DND-41 (cell line): ENCODE measurements at regions not wholly inside any gene's neighbourhood (a gene's known extent, or its start where the extent isn't known, plus 50 kb on each side); places are given as distances from the start of the nearest gene placed in this dataset.
A peak's percentile ranks its signal among the peaks of the same experiment; 100 is the strongest.
"Not testable (repeated sequence)": the region's sequence is repeated elsewhere in the genome, so short reads cannot be mapped to it uniquely, and the experiment has no call there.

Source experiments
- ATAC-seq: fragments of 200-7000 bp; cut with Tn5 transposase; 3 replicates; pipeline ENCODE4 v1.9.1; 2021; ENCODE audit warnings: low read depth; ENCODE audit not compliant: insufficient read depth
- DNase-seq: peaks from one replicate; pipeline ENCODE4 v3.0.0-alpha.2; 2020
- H2AFZ ChIP-seq: 2 replicates; pipeline ENCODE4 v1.6.0; 2012; ENCODE audit warnings: low read depth, low read length
- H3K27ac ChIP-seq: 2 replicates; pipeline ENCODE4 v1.5.1; 2012; ENCODE audit warnings: low read length, inconsistent platforms
- H3K27me3 ChIP-seq: fragments of 200-600 bp; sonication (generic); 2 replicates; pipeline ENCODE4 v1.6.0; 2012; ENCODE audit warnings: low read length, mild to moderate bottlenecking, inconsistent platforms; ENCODE audit not compliant: insufficient read depth, poor library complexity
- H3K36me3 ChIP-seq: 2 replicates; pipeline ENCODE4 v1.5.1; 2012; ENCODE audit warnings: low read length, inconsistent platforms; ENCODE audit not compliant: insufficient read depth
- H3K4me1 ChIP-seq: 2 replicates; pipeline ENCODE4 v1.5.1; 2012; ENCODE audit warnings: mild to moderate bottlenecking, low read length; ENCODE audit not compliant: insufficient read depth
- H3K4me2 ChIP-seq: 2 replicates; pipeline ENCODE4 v1.6.0; 2012; ENCODE audit warnings: mild to moderate bottlenecking, moderate library complexity, low read length, inconsistent platforms; ENCODE audit not compliant: insufficient read depth
- H3K4me3 ChIP-seq, 2 experiments: fragments of 200-600 bp in 1 of 2; shearing (Covaris generic) in 1 of 2; 2 replicates each; pipeline ENCODE4 v1.5.1; 2012 to 2016; ENCODE audit warnings: inconsistent platforms in 2 of 2, low read length in 2 of 2, mild to moderate bottlenecking in 2 of 2, low read depth in 1 of 2, moderate library complexity in 1 of 2
- H3K79me2 ChIP-seq: 2 replicates; pipeline ENCODE4 v1.6.0; 2012; ENCODE audit warnings: low read length, inconsistent platforms; ENCODE audit not compliant: insufficient read depth
- H3K9ac ChIP-seq: 2 replicates; pipeline ENCODE4 v1.6.0; 2012; ENCODE audit warnings: low read depth, mild to moderate bottlenecking, inconsistent platforms, low read length, moderate library complexity
- H3K9me3 ChIP-seq: 2 replicates; pipeline ENCODE4 v1.5.1; 2012; ENCODE audit warnings: low read length, moderate library complexity, mild to moderate bottlenecking, inconsistent platforms; ENCODE audit not compliant: insufficient read depth, severe bottlenecking
- H4K20me1 ChIP-seq: 2 replicates; pipeline ENCODE4 v1.6.0; 2012; ENCODE audit warnings: low read length; ENCODE audit not compliant: insufficient read depth

DNA sequence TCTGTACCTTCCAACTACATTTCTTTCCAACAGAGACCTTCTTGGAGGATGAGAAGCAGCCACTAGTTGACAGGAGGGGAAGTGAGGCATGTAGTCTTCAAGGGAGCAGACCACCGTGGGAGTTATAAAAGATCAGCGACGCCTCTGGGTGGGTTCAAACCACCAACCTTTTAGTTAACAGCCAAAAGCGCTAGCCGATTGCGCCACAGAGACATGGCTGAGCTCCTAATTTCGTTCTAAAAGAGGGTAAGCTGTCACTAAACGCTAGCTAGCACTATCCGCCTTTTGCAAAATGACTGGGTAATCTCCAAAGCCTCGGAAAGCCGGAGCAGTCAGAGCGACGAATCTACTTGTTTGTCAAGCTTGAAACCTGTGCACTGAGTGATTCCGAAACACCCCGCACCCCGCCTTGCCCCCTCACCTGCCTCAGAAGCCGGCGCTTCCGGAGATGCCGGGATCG lies 135.8 kb downstream of the FAM72B start:
- not testable (repeated sequence) for DNase-seq

GRCh38 chr1:121048769-121049443 lies 135.2 kb downstream of the FAM72B start:
- H3K9ac ChIP-seq, H3K4me3 ChIP-seq, H3K27me3 ChIP-seq, DNase-seq, H2AFZ ChIP-seq, H3K9me3 ChIP-seq, H3K4me1 ChIP-seq, H3K36me3 ChIP-seq, H4K20me1 ChIP-seq, H3K4me2 ChIP-seq, H3K27ac ChIP-seq, ATAC-seq, H3K79me2 ChIP-seq: not testable (repeated sequence)

More for the DNA sequence above, 135.8 kb downstream of the FAM72B start:
- H3K27ac ChIP-seq, H3K4me1 ChIP-seq, H3K4me2 ChIP-seq, H3K9ac ChIP-seq, ATAC-seq, H4K20me1 ChIP-seq, H3K27me3 ChIP-seq, H3K36me3 ChIP-seq, H3K9me3 ChIP-seq, H3K4me3 ChIP-seq, H3K79me2 ChIP-seq, H2AFZ ChIP-seq: not testable (repeated sequence)

- peak; percentile 39; the same call in 1 of the 3 replicates for ATAC-seq
- H3K4me1 ChIP-seq, H3K36me3 ChIP-seq, H3K9me3 ChIP-seq, H3K4me3 ChIP-seq, H2AFZ ChIP-seq, H3K27ac ChIP-seq, H3K4me2 ChIP-seq, H3K27me3 ChIP-seq, H3K9ac ChIP-seq, H3K79me2 ChIP-seq, DNase-seq, H4K20me1 ChIP-seq: not testable (repeated sequence)
Measured at GRCh38 chr1:121050097-121050496, 134.0 kb downstream of the FAM72B start.

DNA sequence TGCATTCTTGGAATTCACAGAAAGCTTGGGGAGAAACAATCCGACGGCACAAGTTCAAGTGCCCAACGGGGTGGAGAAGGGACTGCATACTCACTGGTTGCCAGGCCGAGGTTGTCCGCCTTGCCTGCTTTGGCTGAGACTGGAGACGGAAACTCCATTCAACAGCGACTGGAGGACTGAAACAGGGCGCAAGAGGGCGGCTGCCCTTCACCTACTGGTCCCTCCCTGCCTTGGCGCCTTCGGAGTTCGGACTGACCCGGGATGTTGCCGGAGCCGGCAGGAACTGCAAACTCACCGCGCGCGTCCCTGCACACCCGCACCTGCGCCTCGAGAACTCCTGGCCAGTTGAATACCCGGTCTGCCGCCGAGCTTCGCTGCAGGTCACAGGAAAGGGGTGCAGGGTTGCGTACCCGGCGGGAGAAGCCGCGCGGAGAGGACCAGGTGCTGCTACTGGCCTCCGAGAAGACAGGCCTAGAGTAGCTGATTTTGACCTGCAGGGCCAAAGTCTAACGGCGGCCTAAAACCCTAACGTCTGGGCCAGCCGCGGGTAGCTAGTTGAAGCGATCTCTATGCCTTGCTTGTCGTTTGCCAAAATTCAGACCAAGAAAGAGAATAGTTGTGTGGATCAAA lies 132.9 kb downstream of the FAM72B start:
- H2AFZ ChIP-seq, H3K4me2 ChIP-seq, DNase-seq, H3K27ac ChIP-seq, H3K9ac ChIP-seq, ATAC-seq, H3K36me3 ChIP-seq, H3K9me3 ChIP-seq, H3K27me3 ChIP-seq, H3K4me3 ChIP-seq, H3K79me2 ChIP-seq, H3K4me1 ChIP-seq, H4K20me1 ChIP-seq: not testable (repeated sequence)

- not testable (repeated sequence) for H3K9me3 ChIP-seq, H3K4me1 ChIP-seq, H3K4me2 ChIP-seq, H3K9ac ChIP-seq, DNase-seq, H3K36me3 ChIP-seq, H3K27ac ChIP-seq, ATAC-seq, H3K4me3 ChIP-seq, H3K79me2 ChIP-seq, H4K20me1 ChIP-seq, H2AFZ ChIP-seq, H3K27me3 ChIP-seq
Measured at GRCh38 chr1:121052081-121052660, 132.0 kb downstream of the FAM72B start.

GRCh38 chr1:121054928-121055327 lies 129.2 kb downstream of the FAM72B start:
- DNase-seq = not testable (repeated sequence)

GRCh38 chr1:121066925-121067324 lies 117.2 kb downstream of the FAM72B start:
- not testable (repeated sequence) for H3K27me3 ChIP-seq, H3K4me2 ChIP-seq, H3K27ac ChIP-seq, H3K36me3 ChIP-seq, H4K20me1 ChIP-seq, H3K9ac ChIP-seq, H3K4me1 ChIP-seq, H3K9me3 ChIP-seq, H2AFZ ChIP-seq, H3K79me2 ChIP-seq, DNase-seq, H3K4me3 ChIP-seq, ATAC-seq

More at GRCh38 chr1:121054928-121055327, 129.2 kb downstream of the FAM72B start:
- H3K4me3 ChIP-seq, H4K20me1 ChIP-seq, H3K79me2 ChIP-seq, ATAC-seq, H3K4me1 ChIP-seq, H3K9ac ChIP-seq, H3K9me3 ChIP-seq, H2AFZ ChIP-seq, H3K27me3 ChIP-seq, H3K4me2 ChIP-seq, H3K27ac ChIP-seq, H3K36me3 ChIP-seq: not testable (repeated sequence)
